ENCODE measurements at regions not wholly inside any gene's neighbourhood (a gene's known extent, or its start where the extent isn't known, plus 50 kb on each side); places are given as distances from the start of the nearest gene placed in this dataset.

DNA sequence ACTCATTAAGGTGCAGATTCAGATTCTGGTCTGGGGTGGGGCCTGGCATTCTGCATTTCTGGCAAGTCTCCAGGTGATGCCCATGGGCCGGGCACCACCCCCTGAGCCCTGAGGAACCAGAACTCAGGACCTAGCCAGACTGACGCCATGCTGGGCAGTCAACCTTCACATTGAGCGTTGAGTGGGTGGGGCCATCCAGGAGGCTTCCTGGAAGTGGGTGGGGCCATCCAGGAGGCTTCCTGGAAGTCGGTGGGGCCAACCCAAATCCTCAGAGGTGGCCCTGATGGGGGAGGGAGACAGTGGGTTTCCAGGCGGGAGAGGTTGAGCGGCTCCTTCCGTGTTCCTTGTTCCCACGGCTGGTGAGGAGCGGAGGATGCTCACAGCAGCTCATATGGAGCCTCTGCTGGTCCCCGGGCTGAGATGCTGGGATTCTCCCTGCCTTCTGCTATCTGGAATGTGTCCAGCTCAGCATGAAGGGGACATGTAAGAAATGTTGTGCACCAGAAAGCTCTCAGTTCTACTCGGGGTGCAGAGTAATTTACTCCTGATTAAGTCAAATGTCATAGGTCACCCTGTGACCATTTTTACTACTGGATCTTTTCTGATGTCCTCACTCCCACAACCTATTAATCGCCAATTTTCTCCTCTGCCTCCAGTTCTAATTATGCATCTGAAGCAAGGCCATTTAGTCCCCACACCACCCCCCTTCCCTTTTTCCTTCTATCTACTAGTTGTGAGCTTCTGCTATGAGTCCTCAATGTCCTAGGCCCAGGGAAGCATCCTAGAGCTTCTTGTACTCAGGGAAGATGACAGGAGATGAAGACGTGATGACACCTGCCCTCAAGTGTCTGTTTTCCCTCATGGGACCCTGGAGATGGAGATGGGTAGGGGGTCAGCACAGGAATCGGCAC is 435.4 kb downstream of the PTPRU start:
- no peak for DNase-seq (ENCODE audit: low spot score)

DNA sequence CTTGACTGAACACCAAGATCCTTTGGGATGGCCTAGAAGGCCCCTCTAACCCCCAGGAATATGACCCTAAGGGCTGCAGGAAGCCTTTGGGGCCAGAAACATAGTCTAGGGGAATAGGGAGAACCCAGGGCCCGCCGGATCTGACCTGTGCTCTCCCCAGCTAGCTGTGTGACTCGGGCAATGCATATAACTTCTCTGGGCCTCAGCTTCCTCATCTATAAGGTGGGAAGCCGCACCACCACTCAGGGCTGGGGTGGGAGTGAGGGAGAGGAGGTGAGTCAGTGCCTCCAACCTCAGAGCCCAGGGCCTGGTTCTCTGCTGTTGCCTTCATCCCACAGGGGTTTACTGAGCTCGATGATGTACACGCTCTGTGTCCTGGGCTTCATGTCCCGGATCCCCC is 434.4 kb downstream of the PTPRU start:
- no peak for DNase-seq (ENCODE audit: low spot score)

DNA sequence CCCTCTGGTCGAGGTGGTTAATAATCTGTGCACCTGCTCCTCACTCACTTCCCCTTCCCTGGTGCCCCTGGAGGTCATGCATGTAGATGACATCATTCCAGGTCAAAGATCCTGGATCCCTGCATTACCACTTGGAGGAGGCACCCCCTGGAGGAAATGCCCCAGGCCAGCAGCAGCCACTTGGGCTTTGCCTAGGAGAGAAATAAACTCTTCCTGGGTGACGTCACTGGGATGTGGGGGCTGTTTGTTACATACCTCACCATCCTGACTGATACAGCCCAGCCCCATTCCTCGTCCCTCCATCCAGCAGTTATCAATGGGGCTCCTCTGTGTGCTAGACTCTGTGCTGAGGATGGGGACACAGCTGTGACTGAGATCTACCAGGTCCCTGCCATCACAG is 433.6 kb downstream of the PTPRU start:
- DNase-seq (ENCODE audit: low spot score), result no peak

DNA sequence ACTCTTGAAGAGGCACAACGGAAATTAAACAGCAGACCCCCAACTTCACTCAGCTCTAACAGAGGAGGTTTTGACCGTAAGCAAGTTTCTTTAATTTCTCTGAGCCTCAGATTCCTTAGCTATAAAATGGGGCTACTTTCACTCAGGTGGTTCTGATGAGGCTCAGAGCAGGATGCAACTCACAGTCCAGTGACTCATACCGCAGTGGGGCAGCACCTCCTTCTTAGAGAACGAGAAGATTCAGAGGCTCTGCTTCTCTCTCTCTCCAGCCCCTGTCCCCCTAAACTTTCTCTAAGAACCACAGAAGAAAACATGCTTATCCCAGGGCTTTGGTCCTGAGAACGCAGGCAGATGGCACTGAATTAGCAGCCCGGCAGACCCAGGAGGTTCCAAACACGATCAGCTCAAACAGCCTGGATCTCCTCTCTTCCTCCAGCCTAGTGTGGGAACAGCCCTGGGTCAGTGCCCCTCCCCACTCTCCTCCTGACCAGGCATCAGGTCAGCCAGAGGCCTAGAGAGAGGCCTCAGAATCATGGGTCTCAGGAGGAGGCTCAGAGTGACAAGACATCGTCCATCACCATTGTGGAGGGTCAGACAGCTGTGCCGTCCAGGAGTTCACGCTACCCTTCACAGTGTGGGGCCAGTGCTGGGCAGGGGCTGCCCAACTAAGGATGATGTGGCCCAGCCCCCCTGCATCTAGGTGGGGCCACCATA is 433.0 kb downstream of the PTPRU start:
- DNase-seq (ENCODE audit: low spot score), result no peak

DNA sequence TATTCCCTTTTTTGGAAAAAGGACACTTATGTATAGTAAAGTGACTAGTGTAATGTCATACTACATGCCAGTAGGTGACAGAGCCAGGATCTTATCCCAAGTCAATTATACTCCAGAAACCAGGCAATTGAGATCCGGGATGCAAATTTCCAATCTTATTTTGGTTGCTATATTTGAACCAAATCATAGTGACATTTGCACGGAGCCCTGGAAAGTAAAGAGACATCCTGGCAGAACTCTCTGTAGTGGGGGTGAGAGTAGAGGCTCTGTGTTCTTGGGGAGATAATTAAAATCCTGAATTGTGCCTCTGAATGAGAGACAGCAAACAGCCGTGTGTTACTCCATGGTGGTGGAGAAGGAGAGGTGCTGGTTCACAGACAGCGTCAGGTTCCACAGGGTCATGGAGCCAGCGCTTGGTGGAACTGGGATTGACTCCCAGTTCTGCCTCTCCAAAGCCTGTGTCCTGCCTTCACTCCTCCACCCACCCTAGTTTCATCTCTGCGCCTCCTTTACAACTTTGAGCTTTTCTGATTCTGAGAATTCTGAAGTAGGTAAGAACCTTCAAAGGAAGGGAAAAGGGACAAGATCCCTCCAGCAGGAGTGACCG is 432.3 kb downstream of the PTPRU start:
- no peak for DNase-seq (ENCODE audit: low spot score)

DNA sequence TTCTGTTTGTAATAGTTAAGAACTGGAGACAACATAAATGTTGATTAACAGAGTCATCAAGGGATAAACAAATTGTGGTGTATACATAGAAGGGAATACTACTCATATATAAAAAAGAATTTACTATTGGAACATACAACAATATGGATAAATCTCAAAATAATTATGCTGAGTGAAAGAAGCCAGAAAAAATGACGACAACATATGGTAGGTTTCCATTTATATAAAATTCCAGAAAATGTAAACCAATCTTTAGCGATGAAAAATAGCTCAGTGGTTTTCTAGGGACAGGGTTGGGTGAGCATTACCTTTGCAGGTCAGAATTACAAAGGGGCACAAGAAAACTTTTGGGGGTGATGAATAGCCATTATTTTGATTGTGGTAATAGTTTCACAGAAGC is 431.6 kb downstream of the PTPRU start:
- no peak for DNase-seq (ENCODE audit: low spot score)

DNA sequence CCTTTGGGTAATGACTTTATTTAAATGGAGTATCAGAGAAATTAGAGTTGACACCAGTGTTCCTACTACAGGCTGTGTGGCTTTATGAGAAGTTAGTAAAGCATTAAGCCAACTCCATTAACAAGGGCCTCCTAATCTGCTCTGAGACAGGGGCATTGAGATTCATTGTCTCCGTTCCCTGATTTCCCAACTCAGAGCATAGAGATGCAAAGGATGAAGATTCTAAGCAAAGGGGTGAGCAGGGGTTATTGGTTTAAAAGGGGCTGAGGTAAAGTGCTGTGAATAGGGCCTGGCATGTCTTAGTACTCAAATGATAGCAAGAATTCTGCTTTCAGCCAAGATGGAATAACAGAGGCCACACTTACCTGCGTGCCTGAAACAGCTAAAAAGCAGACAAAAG is 428.4 kb downstream of the PTPRU start:
- DNase-seq (ENCODE audit: low spot score), result no peak

DNA sequence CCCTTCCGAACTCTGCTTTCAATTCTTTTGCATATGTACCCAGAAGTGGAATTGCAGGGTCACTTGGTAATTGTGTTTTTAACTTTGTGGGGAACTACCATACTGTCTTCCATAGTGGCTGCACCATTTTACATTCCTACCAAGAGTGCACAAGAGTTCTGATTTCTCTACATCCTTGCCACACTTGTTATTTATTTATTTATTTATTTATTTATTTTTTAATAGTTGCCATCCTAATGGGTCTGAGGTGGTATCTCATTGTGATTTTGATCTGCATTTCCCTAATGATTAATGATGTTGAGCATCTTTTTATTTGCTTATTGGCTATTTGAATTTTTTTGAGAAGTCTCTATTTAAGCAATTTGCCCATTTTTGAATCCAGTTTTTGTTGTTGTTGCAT is 422.4 kb downstream of the PTPRU start:
- no peak for DNase-seq (ENCODE audit: low spot score)

DNA sequence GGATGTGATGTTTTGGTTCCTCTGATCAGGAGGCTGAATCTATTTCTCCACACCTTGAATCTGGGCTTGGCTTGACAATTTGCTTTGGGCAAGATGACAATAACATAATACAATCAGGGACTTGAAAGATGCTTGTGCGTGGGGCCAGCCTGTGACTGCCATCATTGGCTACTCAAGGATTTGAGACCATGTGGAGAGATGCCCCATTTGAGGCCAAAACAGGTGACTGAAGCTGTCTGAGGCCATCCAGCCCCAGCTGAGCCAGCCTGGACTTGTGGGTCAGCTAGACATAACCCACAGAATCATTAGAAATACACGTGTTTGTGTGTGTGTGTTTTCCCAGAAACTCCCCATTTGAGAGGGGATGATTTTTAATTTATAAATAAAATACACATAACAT is 421.5 kb downstream of the PTPRU start:
- no peak for DNase-seq (ENCODE audit: low spot score)

DNA sequence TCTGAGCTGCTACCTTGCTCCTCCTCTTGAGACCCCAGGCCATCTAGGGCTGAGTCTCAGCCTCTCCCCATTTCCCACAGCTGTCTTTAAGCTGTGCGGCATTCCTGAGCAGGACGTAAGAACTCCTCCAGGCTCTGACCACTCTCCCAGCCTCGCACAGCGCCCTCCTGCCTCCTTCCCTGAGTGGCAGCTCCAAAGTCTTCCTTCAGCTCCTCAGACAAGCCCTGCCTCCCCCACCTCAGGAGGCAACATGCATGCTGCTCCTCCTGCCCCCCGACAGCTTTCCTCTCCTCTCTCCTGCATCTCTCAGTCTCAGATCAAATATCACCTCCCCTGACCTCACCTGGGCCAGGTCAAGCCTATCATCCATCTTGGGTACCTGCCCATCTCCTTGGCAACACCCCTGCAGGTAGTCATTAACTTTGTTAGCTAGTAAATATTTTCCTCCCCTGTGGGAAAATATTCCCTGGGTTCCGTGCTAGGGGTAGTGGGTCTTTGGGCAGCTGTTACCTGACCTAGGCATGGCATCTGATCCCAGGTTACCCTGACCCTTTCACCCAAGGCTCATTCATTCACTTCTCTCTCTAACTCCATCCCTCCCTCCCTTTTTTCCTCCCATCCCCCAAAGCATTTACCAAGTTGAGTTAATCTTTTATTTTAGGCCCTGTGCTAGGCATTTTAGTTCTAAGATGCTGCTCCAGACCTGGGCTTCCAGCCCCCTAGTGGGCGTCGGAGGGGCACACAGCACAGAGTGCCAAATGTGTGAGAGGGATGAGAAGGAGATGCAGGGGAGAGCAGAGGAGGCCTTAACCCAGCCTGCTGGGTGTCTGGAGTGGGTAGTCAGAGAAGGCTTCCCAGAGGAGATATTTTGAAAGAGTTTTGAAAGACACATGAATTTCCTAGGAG is 419.9 kb downstream of the PTPRU start:
- no peak for DNase-seq (ENCODE audit: low spot score)

DNA sequence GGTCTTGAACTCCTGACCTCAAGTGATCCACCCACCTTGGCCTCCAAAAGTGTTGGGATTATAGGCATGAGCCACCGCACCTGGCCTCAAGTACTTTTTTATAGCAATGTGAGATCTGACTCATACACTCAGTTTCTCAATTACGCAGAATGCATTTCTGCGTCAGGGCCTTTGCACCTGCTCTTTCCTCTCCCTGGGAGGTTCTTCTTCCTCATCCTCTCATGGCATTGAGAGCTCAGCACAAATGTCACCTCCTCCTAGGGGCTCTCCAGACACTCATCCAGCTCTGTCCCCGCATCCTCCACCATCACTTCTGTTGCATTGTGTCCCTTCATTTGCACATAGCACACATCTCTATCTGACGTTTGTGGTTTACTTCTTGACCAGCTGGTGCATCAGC is 418.8 kb downstream of the PTPRU start:
- no peak for DNase-seq (ENCODE audit: low spot score)

DNA sequence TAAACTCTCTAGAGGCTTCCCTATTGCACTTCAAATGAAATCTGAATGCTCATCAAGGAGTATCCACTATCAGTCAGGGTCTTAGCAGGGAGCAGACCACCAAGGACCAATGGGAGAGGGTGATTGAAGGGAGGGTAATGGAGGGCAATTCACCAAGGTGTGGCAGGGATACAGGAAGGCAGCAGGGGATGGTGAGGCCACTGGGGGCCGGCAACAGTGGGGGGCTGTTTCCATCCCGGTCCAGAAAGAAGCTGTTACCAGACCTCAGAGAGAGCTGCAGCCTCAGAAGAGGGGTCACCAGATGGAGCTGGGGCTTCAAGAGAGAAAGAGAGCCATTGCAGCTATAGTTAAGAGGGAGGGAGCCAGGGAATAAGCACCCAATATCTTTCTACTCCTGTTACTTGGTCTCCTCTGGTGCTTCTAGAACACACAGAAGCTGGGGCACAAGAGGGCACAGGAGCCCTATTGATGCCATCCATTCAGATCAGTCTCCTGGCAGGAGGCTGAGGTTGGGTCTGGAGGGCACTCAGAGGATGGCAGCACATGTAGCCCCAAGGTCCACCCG is 417.6 kb downstream of the PTPRU start:
- DNase-seq (ENCODE audit: low spot score), result no peak

DNA sequence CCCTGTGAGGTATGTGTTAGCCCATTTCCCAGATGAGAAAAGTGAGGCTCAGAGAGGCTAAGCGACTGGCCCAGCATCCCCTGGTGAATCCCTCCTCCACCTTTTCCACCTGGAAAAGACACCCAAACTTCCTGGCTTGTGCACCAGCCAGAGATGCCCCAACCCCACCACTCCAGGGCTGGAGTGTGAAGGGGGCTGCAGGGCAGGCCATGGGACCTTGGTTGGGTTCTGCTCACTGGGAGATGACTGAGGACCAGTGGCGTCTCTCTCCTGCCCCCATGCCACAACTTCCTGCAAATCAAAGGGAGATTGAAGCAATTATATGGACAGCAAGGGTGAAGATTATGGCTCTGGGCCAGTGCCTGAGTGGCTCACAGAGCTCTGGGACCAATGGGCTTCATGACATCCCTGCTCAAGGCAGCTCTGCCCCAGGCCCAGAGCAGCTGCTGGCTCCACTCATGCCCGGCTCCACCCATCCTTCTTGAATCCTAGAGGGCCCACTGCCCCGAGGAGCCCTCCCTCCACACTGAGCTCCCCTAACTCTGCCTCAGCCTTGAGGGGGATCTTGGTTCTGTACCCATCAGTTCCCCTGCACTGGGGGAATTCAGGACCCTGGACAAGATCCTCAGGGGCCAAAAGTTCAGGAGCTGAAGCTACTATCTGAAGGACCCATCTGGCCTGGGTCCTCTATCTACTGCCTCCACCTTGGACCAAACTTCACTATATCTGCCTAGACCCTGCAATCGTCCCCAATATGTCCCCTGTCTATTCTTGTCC is 416.9 kb downstream of the PTPRU start:
- DNase-seq (ENCODE audit: low spot score), result no peak

DNA sequence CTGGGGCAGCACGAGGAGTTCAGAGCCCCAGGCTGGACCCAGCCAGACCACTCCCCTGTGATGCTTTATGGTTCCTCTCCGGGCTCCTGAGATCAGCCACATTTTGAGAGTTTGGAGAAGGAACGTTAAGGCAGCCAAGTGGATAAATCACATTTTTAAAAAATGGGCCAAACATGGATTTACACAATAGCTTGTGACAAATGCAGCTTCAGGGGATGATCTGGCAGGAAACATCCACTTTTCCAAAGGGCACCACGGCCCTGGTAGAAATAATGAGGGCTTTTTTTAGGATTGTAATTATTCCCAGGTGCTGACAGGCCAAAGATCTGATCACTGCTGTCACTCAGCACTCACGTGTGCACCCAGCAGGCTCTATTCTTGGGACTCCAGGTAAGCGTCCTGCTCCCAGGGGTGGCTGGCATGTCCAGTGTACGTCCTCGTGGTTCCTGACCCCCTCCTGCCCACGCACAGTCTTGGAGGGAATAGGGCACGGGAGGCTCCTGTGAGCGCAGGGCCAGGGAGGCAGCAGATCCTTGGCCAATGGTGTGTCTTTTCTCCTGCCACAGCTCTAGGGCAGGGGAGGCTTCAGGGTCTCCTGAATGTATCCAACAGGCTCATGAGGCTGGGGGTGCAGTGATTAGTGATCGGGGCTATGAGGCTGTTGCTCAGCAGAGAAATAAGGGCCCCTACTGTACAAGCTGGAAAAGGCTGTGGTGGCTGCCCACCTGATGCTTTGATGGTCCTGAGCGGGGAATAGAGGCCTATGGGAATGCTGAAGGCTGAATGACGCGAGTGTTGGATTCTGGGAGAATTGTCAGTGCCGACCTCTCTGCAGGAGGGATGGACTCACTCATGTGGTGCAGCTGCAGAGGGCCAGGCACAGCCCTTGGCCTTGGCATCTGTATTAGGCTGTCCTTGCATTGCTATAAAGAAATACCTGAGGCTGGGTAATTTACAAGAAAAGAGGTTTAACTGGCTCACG is 415.7 kb downstream of the PTPRU start:
- no peak for DNase-seq (ENCODE audit: low spot score)

DNA sequence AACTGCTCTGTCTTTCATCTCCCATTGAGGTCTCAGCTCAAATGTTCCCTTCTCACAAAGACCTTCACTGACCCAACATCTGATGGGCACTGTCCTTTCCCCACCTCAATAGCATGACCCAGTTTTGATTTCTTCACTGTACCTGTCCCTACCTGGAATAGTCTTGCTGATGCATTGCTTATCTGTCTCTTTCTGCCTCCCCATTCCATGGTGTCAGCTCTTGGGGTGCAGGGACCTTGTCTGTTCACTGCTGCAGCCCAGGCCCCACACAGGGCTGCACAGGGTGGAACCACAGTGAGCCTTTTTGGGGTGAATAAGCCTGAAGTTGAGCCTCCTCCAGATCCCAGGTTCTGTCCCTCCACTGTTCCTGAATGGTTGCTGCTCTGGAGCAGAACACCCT is 414.9 kb downstream of the PTPRU start:
- DNase-seq (ENCODE audit: low spot score), result no peak

DNA sequence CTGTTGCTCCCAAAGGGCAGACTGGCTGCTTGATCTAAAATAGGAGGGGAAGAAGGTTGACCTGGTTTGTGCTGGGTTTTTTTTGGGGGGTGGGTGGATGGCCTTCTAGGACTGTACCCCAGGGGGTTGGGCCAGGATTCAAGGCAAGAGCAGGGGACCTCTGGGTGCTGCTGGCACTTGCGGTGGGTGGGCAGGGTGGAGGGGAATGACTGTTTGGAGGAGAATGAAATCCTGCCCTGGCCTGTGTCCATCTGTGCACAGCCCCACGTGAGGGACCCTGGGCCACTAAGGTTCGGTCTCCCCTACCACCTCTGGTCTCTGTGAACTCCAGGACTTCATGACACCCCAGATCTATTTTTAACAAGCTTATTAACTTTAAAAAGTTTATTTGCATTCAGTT is 414.2 kb downstream of the PTPRU start:
- no peak for DNase-seq (ENCODE audit: low spot score)

DNA sequence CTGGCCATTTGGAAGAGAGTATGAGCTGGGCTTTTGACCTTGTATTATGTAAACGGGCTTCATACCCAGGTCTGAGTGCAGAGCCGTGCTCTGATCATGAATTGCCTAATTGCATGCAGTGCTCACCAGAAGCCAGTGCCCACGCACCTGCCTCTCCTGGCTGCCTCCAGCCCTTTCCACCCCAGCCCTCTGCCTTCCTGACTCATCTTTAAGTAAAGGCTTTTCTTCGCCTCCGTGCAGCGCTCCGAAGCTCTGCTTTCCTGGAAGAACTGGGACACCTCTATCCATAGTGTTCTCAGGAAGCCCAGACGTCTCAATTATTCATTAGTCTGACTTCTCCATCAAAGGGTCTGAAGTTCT is 413.7 kb downstream of the PTPRU start:
- no peak for DNase-seq (ENCODE audit: low spot score)

DNA sequence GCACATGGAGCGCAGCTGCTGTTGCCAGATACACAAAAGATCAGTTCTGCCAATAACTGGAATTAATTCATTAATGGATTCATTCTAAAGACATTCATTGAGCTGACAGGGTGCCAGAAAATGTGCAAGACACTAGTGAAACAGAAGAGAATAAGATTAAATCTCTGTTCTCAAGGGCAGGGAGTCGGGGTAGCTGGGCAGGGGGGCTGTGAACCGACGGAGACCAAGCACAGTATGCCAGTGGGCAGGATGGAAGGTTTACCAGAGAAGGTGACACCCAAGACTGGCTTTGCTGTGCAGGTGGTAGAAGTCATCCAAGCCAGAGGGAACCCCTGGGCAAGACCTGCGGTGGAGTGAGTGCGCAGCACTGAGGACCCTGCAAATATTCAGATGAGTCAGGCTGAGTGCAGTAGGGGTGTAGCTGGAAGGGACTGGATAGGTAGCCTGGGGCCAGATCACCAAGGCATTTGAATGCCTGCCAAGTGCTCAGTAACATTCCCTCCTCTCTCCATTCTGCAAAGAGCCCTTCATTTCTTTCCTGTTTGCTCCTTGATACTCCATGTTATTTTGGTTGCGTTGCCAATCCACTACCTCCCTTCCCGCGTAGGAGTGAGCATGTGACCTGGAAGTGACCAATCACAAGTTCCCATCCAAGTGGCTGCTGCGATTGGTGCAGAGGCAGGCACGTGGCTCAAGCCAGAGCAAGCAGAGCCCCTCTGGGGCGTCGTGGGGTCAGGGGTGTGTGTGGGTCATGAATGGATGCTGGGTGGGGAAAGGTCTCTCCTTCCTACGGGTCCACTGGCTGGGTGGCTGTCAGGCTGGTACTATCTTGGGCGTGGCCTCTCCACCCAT is 413.1 kb downstream of the PTPRU start:
- no peak for DNase-seq (ENCODE audit: low spot score)

DNA sequence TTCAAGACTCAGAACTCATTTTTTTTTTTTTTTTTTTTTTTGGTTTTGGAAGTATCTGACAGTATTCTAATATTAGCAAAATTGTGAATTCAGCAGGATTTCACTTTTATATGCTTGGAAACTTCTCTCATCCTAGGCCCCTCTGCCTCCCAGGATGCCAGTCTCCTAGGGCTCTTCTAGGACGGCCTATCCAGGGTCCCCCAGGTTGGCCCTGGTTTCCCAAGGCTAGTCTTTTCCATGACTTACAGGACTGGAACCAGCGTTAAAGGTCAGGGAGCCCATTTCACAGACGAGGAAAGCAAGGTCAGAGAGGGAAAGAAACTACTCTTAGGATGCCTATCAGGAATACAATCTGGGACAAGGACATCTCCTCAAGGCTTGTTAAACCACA is 412.5 kb downstream of the PTPRU start:
- DNase-seq (ENCODE audit: low spot score), result no peak

Measured in Ammon's horn (tissue), 1 donor.